GM10248 (cell line): ENCODE measurements at regions not wholly inside any gene's neighbourhood (a gene's known extent, or its start where the extent isn't known, plus 50 kb on each side); places are given as distances from the start of the nearest gene placed in this dataset.
"Not testable (repeated sequence)": the region's sequence is repeated elsewhere in the genome, so short reads cannot be mapped to it uniquely, and the experiment has no call there.

ENCODE experiments used
- CTCF ChIA-PET: fragments of 300-600 bp; sonication (Branson Sonifier 250); formaldehyde crosslinking; extraction: SDS; loops from one replicate; lab custom pipeline; 2021; ENCODE audit warnings: antibody characterized with exemption; lab: Yijun Ruan, JAX
- POLR2A ChIA-PET: fragments of 350-650 bp; sonication (Branson Sonifier 250); formaldehyde crosslinking; extraction: SDS; loops from one replicate; lab custom pipeline; 2020; ENCODE audit warnings: antibody characterized with exemption; lab: Yijun Ruan, JAX
- DNase-seq: peaks from one replicate; pipeline ENCODE4 v3.0.0; 2012; ENCODE audit errors: extremely low spot score
- CTCF ChIP-seq: IDR thresholded peaks from 2 replicates; pipeline ENCODE4 v1.5.1; 2012; ENCODE audit warnings: mild to moderate bottlenecking, low read depth; ENCODE audit errors: extremely low read depth, missing control alignments, control extremely low read depth

DNA sequence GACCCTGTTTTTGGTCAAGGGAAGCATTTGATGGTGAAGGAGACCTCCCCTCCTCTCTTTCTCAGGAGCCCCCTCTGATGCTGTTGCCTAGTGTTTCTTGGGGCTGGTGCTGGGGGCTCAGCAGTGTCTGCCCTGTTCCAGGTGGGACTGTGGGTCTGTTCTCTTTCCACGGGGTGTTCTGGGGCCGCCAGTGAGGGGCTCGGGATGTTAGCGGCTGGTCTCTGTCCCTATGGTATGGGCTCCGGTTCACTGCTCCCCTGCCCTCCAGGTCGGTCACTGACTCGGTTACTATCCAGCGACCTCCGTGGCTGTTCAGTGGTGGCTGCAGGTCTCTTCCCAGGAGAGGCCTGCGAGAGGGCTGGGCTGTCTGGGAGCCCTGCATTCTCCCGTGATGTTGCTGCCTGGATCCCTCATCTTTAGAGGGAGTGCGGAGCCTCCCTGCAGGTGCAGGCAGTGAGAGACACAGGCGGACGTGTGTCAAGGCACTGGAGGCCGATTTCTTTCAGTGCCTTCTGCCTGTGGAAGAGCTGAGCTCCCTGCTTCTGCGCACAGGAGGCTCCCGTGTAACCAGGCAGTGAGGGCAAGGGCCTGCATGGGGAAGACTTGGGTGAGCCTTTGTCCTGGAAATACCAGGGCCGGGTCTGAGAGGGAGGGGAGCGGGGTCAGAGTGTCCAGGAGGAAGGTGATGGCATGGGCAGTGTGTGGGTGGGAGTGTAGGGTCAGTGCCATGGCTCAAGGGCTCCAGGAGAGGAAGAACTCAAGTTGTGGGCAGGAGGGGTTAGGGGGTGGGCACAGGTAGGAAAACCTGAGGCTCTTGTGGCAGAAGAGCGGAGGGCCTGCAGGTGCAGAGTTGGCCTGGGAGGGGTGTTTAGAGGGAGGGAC, 362.6 kb downstream of the TMEM121 start:
- no peak for TF ChIP-seq CTCF
- CTCF ChIA-PET = no interaction called here

DNA sequence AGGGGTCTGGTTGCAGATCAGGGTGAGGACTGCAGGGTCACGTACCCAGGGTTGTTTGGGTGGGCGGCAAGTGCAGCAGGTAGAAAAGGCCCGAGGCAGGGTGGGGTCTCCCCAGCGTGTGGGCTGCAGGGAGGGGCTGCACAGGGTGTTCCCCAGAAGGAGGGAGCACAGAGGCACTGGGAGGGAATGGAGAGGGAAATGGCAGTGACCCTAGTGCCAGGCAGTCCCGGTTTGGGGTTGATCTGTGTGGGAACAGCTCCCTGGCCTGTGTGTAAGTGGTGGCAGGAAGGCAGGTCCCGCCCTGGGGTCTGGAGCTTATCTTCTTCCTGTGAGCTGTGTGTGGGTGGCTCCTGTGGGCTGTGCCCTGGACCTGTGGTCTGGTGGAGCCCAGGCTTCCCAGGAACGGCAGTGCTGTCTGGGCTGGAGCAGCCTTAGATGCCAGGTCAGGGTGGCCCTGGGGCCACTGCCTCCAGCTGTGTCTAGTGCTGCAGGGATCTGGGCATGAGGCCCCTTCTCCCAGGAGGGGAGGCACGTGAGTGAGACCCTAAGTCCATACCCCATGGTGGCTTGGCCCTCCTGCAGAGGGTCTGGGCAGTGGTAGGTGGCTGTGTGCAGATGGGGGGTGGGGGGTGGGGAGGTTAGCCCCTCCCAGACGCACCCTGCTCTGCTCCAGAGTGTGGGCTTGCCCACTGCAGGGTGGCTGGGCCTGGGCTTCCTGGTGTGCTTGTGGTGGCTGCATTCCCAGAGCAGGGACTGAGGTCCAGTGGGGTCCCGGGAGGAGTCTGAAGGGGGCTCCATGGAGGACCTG, 363.5 kb downstream of the TMEM121 start:
- CTCF ChIA-PET = no interaction called here
- POLR2A ChIA-PET = no interaction called here
- DNase-seq = peak; percentile 2
- no peak for TF ChIP-seq CTCF

More for the DNA sequence above, 362.6 kb downstream of the TMEM121 start:
- DNase-seq = no peak
- POLR2A ChIA-PET = no interaction called here

DNA sequence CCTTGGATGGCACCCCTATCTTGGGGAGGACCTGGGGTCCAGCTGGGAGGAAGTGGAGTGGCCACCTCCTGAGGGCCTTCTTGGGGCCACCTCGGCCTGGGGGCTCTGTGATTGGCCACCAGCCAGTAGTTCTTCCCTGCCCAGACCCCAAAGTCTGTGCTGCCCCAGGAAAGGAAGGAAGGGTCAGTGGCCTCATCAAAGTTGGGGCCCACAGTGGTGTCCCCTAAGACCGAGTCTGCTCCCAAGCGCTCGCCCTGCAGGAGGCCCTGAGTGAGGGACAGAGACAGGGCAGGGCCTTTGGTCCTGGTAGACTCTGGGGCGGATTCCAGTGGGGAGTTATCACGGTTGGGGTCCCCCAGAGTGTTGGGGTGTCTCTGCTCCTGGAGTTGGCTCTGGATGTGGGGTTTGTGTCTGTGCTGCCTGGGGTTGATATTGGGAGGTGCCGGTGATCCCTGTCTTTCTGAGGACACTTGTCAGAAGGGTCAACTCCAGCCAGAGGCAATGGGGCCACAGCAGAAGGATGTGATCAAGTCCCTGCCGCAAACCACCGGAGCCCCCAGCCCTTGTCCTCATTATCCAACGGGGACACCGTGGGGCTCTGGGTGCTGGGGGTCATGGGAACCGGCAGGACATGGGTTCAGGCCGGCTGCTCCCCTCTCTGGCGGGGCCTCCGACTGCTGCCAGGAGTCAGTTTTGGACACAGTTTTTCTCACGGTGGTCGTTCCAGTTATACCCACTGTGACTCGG, 364.3 kb downstream of the TMEM121 start:
- no peak for TF ChIP-seq CTCF
- CTCF ChIA-PET = no interaction called here
- no peak for DNase-seq
- POLR2A ChIA-PET = no interaction called here

DNA sequence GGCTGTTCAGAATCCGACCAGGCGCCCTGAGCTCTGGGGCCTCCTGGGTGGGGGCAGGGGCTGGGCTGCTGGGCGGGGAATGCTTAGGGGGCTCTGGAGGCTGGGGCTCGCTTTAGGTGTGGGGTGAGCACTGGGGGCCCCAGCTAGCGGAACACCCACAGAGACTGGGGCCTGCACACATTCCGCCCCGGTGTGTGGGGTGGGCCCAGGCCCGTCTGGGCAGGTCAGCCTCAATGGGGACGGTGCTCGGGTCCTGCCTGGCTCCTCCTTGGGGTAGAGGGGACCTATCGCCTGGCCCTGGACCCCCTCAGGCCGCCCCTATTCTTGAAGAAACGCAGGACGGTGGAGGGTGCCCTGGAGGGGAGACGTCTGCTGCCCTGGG, 364.8 kb downstream of the TMEM121 start:
- TF ChIP-seq CTCF = no peak
- POLR2A ChIA-PET = no interaction called here
- DNase-seq = peak; percentile 0
- CTCF ChIA-PET = no interaction called here

- no peak for TF ChIP-seq CTCF
- CTCF ChIA-PET = no interaction called here
- POLR2A ChIA-PET = no interaction called here
- peak; percentile 0 for DNase-seq
Observed at GRCh38 chr14:105891631-105892452, 365.5 kb downstream of the TMEM121 start.

- DNase-seq, CTCF ChIA-PET, POLR2A ChIA-PET: not testable (repeated sequence)
Observed at GRCh38 chr14:105892453-105893441, 366.4 kb downstream of the TMEM121 start.

DNA sequence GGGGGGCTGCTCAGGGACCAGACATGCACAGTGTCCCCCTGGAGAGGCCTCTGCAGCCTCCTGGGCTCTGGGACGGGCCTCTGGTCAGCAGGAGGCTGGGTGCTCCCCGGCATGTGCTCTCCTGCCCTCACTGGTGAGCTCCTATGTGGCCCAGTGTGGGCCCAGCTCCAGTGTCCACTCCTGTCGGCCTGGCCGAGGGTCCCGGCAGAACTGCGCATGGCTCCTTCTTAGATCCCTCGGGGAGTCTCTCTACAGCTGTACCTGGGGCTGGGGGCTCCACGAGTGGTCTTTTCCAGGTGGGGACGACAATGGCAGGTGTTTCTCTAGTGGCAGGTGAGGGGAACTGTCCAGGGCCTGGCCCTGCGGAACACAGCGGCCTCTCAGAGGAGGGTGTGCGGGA, 367.3 kb downstream of the TMEM121 start:
- POLR2A ChIA-PET, DNase-seq, CTCF ChIA-PET: not testable (repeated sequence)
